ENCODE measurements at regions not wholly inside any gene's neighbourhood (a gene's known extent, or its start where the extent isn't known, plus 50 kb on each side); places are given as distances from the start of the nearest gene placed in this dataset.

DNA sequence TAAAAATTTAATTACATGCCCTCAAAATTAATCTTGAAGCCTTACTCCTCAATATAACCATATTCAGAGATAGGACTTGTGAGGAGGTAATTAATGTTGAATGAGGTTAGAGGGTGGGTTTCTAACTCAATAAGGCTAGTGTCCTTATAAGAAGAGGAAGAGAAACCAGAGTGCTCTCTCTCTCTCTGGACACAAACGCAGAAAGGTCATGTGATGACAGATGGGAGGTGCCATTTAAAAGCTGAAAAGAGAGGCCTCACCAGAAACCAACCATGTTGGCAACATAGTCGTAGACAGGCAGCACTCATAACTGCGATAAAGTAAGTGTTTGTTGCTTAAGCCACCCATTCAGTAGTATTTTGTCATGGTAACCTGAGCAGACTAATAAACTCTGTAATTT, 378.5 kb upstream of the LMO3 start:
- Histone ChIP-seq H2AFZ (ENCODE audit: low read length) (no peak overlapping the region), H3T11ph (ENCODE audit: low read length) (no peak overlapping the region)
- no peak overlapping the region for H3K4me3 Mint-ChIP-seq

More for the DNA sequence above, 378.5 kb upstream of the LMO3 start:
- Histone ChIP-seq H4K5ac (ENCODE audit: insufficient read length, low read depth, low read length) (no peak overlapping the region), H2BK20ac (ENCODE audit: low read depth, low read length, poor library complexity, severe bottlenecking) (no peak overlapping the region), H3K79me2 (ENCODE audit: insufficient read depth, low read length) (no peaks in the 10 kb centered on the region), H3K27ac (ENCODE audit: insufficient read length, low read depth, low read length) (no peak overlapping the region), H3K18ac (ENCODE audit: insufficient read length, low read depth, low read length) (no peak overlapping the region), H4K20me1 (ENCODE audit: control insufficient read depth, insufficient read depth, insufficient read length) (no peaks in the 10 kb centered on the region), H3K4me1 (ENCODE audit: insufficient read depth, low read length) (no peaks in the 10 kb centered on the region), H2BK120ac (ENCODE audit: low read depth, low read length, poor library complexity, severe bottlenecking) (no peak overlapping the region), H4K91ac (ENCODE audit: insufficient read length, low read depth, low read length) (no peak overlapping the region), H3K23ac (ENCODE audit: insufficient read length, low read depth, low read length) (no peak overlapping the region), H3K79me1 (ENCODE audit: insufficient read depth, low read depth, low read length, poor library complexity, severe bottlenecking) (no peaks in the 10 kb centered on the region), H3K14ac (ENCODE audit: insufficient read depth, low read length) (no peak overlapping the region), H3K27me3 (ENCODE audit: insufficient read depth, low read length) (no peaks in the 10 kb centered on the region), H3K4me2 (ENCODE audit: insufficient read depth, insufficient read length, low read length) (no peak overlapping the region), H3K23me2 (ENCODE audit: insufficient read length, low read depth, low read length, poor library complexity, severe bottlenecking) (peaks cover 2% of the 10 kb centered on the region), H4K8ac (replicated peaks; ENCODE audit: insufficient read length, low read depth, low read length) (no peak overlapping the region), H3K9me3 (ENCODE audit: control insufficient read depth, low read depth, low read length) (no peaks in the 10 kb centered on the region), H2BK12ac (ENCODE audit: insufficient read length, low read depth, low read length) (no peak overlapping the region), H2BK5ac (ENCODE audit: insufficient read length, low read length) (no peak overlapping the region), H2AK5ac (ENCODE audit: insufficient read length, low read length) (no peak overlapping the region), H3K56ac (ENCODE audit: insufficient read length, low read depth, low read length) (no peak overlapping the region), H3K9ac (ENCODE audit: extremely low read depth, insufficient read length, low read length) (no peak overlapping the region), H3K4ac (ENCODE audit: low read depth, low read length) (no peak overlapping the region), H2BK15ac (ENCODE audit: low read depth, low read length) (no peak overlapping the region)
- no peaks in the 10 kb centered on the region for H3K27me3 Mint-ChIP-seq (ENCODE audit: low read depth)
- no CpG with 5 or more reads among the region's 3 CpGs for WGBS (ENCODE audit: extremely low coverage, insufficient read length, low lambda C conversion rate)
- H3K36me3 Mint-ChIP-seq (ENCODE audit: insufficient read depth in 1 of 3, low read depth in 3 of 3) = peaks cover 0 to 6% (median 2%) of the 10 kb centered on the region in 3 experiments; a peak in 2 of 7 replicates
- no peak for DNase-seq
- TF ChIP-seq, protein P1, sequence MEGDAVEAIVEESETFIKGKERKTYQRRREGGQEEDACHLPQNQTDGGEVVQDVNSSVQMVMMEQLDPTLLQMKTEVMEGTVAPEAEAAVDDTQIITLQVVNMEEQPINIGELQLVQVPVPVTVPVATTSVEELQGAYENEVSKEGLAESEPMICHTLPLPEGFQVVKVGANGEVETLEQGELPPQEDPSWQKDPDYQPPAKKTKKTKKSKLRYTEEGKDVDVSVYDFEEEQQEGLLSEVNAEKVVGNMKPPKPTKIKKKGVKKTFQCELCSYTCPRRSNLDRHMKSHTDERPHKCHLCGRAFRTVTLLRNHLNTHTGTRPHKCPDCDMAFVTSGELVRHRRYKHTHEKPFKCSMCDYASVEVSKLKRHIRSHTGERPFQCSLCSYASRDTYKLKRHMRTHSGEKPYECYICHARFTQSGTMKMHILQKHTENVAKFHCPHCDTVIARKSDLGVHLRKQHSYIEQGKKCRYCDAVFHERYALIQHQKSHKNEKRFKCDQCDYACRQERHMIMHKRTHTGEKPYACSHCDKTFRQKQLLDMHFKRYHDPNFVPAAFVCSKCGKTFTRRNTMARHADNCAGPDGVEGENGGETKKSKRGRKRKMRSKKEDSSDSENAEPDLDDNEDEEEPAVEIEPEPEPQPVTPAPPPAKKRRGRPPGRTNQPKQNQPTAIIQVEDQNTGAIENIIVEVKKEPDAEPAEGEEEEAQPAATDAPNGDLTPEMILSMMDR (conservative IDR thresholded peaks at IDR 0.05) = no peak
- 0 out of 7 replicates have a peak overlapping the region, but pooled peaks of 1 of the 3 experiments have one; percentile 37 for H3K27ac Mint-ChIP-seq
- H3K4me1 Mint-ChIP-seq = no peaks in the 10 kb centered on the region
- H3K9me3 Mint-ChIP-seq = peaks cover 3 to 10% of the 10 kb centered on the region in 2 experiments; a peak in 4 of 5 replicates
